ENCODE measurements at regions not wholly inside any gene's neighbourhood (a gene's known extent, or its start where the extent isn't known, plus 50 kb on each side); places are given as distances from the start of the nearest gene placed in this dataset.

- DNase-seq (ENCODE audit: low spot score), result no peak
- in situ Hi-C loops (cut with MboI; ENCODE audit: low sequenced_read_pairs, unreplicated experiment), result no loop called here
- no peak for TF ChIP-seq CTCF (IDR thresholded peaks at IDR 0.05; ENCODE audit: borderline replicate concordance, control extremely low read depth, extremely low read depth, insufficient read depth, missing control alignments)
Observed at GRCh38 chr2:120423167-120423943, 77.4 kb downstream of the INHBB start.

- in situ Hi-C loops (cut with MboI; ENCODE audit: low sequenced_read_pairs, unreplicated experiment), result no loop called here
- TF ChIP-seq CTCF (IDR thresholded peaks at IDR 0.05; ENCODE audit: borderline replicate concordance, control extremely low read depth, extremely low read depth, insufficient read depth, missing control alignments), result no peak
- no peak for DNase-seq (ENCODE audit: low spot score)
Observed at GRCh38 chr2:120424274-120424796, 78.4 kb downstream of the INHBB start.

GRCh38 chr2:120425014-120425413, 79.1 kb downstream of the INHBB start:
- in situ Hi-C loops (cut with MboI; ENCODE audit: low sequenced_read_pairs, unreplicated experiment), result no loop called here
- DNase-seq (ENCODE audit: low spot score), result no peak
- no peak for TF ChIP-seq CTCF (IDR thresholded peaks at IDR 0.05; ENCODE audit: borderline replicate concordance, control extremely low read depth, extremely low read depth, insufficient read depth, missing control alignments)

GRCh38 chr2:120428748-120429147, 82.8 kb downstream of the INHBB start:
- DNase-seq (ENCODE audit: low spot score), result no peak
- TF ChIP-seq CTCF (IDR thresholded peaks at IDR 0.05; ENCODE audit: borderline replicate concordance, control extremely low read depth, extremely low read depth, insufficient read depth, missing control alignments), result no peak
- in situ Hi-C loops (cut with MboI; ENCODE audit: low sequenced_read_pairs, unreplicated experiment), result no loop called here

- in situ Hi-C loops (cut with MboI; ENCODE audit: low sequenced_read_pairs, unreplicated experiment), result no loop called here
- no peak for DNase-seq (ENCODE audit: low spot score)
Observed at GRCh38 chr2:120429586-120430500, 83.9 kb downstream of the INHBB start.

More at GRCh38 chr2:120429586-120430500, 83.9 kb downstream of the INHBB start:
- no peak for TF ChIP-seq CTCF (IDR thresholded peaks at IDR 0.05; ENCODE audit: borderline replicate concordance, control extremely low read depth, extremely low read depth, insufficient read depth, missing control alignments)
